ENCODE measurements at regions not wholly inside any gene's neighbourhood (a gene's known extent, or its start where the extent isn't known, plus 50 kb on each side); places are given as distances from the start of the nearest gene placed in this dataset.
"Not testable (repeated sequence)": the region's sequence is repeated elsewhere in the genome, so short reads cannot be mapped to it uniquely, and the experiment has no call there.

DNA sequence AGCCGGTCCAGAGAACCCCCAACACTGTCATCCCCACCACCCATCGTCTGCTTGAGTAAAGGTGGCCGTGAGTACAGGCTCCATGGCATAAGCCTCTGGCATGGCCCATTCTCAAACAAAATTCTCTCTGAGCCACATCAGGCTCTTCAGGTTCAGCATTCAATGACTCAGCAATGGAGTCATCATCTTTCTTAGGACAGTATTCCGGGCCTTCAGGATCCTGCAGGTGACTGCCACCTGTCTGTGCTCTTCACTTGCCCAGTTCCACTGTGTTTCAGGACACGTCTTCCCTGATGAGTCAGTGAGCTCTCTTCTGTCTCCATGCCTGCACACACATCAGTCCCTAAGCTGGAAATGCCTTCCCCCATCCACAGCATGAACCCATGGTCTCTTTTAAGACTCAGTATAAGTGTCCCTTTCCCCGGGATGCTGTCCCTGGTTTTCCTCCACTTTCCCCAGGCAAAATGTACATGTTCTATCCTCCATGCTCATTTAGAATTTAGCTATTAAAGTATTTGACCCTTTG, 81.1 kb upstream of the FGGY start:
- H3K27ac ChIP-seq = no peak overlapping the region
- intact Hi-C loops (cut with DNase I) = no loop called here
- no peaks in the 10 kb centered on the region for H3K36me3 ChIP-seq
- H3K4me1 ChIP-seq = peaks cover 8% of the 10 kb centered on the region
- TF ChIP-seq, protein P1, sequence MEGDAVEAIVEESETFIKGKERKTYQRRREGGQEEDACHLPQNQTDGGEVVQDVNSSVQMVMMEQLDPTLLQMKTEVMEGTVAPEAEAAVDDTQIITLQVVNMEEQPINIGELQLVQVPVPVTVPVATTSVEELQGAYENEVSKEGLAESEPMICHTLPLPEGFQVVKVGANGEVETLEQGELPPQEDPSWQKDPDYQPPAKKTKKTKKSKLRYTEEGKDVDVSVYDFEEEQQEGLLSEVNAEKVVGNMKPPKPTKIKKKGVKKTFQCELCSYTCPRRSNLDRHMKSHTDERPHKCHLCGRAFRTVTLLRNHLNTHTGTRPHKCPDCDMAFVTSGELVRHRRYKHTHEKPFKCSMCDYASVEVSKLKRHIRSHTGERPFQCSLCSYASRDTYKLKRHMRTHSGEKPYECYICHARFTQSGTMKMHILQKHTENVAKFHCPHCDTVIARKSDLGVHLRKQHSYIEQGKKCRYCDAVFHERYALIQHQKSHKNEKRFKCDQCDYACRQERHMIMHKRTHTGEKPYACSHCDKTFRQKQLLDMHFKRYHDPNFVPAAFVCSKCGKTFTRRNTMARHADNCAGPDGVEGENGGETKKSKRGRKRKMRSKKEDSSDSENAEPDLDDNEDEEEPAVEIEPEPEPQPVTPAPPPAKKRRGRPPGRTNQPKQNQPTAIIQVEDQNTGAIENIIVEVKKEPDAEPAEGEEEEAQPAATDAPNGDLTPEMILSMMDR (IDR thresholded peaks at IDR 0.05) = no peak
- no peaks in the 10 kb centered on the region for H3K9me3 ChIP-seq
- ATAC-seq (no peak), DNase-seq (no peak)
- H3K27me3 ChIP-seq = no peaks in the 10 kb centered on the region
- no peak overlapping the region for H3K4me3 ChIP-seq

DNA sequence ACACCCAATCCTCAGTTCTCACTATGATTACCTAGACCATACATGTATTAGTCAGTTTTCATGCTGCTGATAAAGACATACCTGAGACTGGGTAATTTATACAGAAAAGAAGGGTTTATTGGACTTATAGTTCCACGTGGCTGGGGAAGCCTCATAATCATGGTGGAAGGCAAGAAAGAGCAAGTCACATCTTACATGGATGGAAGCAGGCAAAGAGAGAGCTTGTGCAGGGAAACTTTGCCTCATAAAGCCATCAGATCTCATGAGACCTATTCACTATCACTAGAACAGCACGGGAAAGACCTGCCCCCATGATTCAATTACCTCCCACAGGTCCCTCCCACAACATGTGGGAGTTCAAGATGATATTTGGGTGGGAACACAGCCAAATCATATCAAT, 79.5 kb upstream of the FGGY start:
- DNase-seq; H3K36me3 ChIP-seq; H3K27ac ChIP-seq; H3K9me3 ChIP-seq; intact Hi-C loops (cut with DNase I); ATAC-seq; H3K4me3 ChIP-seq; H3K4me1 ChIP-seq; H3K27me3 ChIP-seq: not testable (repeated sequence)

GRCh38 chr1:59218521-59219236, 78.2 kb upstream of the FGGY start:
- no peaks in the 10 kb centered on the region for H3K9me3 ChIP-seq
- TF ChIP-seq, protein P1 (IDR thresholded peaks at IDR 0.05) = no peak
- no peaks in the 10 kb centered on the region for H3K27me3 ChIP-seq
- no peak overlapping the region for H3K27ac ChIP-seq
- H3K4me1 ChIP-seq = peaks cover 8% of the 10 kb centered on the region
- DNase-seq (no peak), ATAC-seq (no peak)
- no peak overlapping the region for H3K4me3 ChIP-seq
- no peaks in the 10 kb centered on the region for H3K36me3 ChIP-seq
- intact Hi-C loops (cut with DNase I) = no loop called here

DNA sequence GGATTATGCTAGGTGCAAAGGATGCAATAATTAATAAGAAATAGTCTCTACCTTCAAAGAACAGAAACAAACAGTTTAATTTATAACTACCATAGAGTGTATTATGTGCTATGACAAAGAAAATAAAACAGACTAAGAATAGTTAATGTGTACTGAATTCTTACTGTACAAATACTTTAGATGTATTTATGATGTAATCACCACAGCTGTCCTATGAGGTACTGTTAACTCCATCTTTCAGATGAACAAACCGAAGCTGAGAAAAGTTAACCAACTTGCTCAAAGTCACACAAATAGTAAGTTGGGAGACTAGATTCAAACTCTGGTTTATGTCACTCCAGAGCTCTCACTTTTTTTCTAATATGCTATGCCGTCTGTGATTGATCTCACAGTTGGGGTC, 77.0 kb upstream of the FGGY start:
- H3K4me3 ChIP-seq = no peak overlapping the region
- no peaks in the 10 kb centered on the region for H3K9me3 ChIP-seq
- intact Hi-C loops (cut with DNase I) = no loop called here
- no peaks in the 10 kb centered on the region for H3K27me3 ChIP-seq
- TF ChIP-seq, protein P1 (IDR thresholded peaks at IDR 0.05) = no peak
- no peaks in the 10 kb centered on the region for H3K36me3 ChIP-seq
- H3K4me1 ChIP-seq = no peaks in the 10 kb centered on the region
- H3K27ac ChIP-seq = no peak overlapping the region
- DNase-seq (no peak), ATAC-seq (no peak)

DNA sequence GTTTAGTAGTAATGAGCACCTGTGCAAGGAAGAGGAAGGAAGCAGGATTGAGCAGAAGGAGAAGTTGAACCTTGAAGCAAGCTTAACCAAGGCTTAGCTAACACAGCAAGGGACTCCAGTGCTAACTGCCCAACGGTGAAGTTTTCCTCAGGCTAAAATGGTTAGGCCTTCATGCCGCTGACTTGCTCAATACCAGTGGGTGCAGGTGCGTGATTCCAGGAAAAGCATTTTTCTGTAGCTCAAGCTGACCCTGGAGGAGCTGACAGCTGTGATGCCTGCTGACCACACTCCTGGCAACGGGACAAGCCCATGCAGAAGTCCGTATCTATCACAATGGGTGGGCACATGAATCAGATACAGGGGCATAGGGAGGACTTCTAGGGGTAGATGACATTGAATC, 76.5 kb upstream of the FGGY start:
- Histone ChIP-seq H3K27ac (no peak overlapping the region), H3K36me3 (no peaks in the 10 kb centered on the region), H3K4me1 (no peaks in the 10 kb centered on the region), H3K4me3 (no peak overlapping the region), H3K27me3 (no peaks in the 10 kb centered on the region), H3K9me3 (no peaks in the 10 kb centered on the region)
- TF ChIP-seq, protein P1 (IDR thresholded peaks at IDR 0.05) = no peak
- no peak for DNase-seq
- intact Hi-C loops (cut with DNase I) = no loop called here
- ATAC-seq = peak; percentile 47

- DNase-seq (no peak), ATAC-seq (no peak)
- no peak overlapping the region for H3K27ac ChIP-seq
- no peak overlapping the region for H3K4me3 ChIP-seq
- no peaks in the 10 kb centered on the region for H3K27me3 ChIP-seq
- H3K4me1 ChIP-seq = no peaks in the 10 kb centered on the region
- H3K9me3 ChIP-seq = no peaks in the 10 kb centered on the region
- no peaks in the 10 kb centered on the region for H3K36me3 ChIP-seq
- TF ChIP-seq, protein P1 (IDR thresholded peaks at IDR 0.05) = no peak
- intact Hi-C loops (cut with DNase I) = no loop called here
Observed at GRCh38 chr1:59223198-59223597, 73.7 kb upstream of the FGGY start.
